ENCODE measurements at regions not wholly inside any gene's neighbourhood (a gene's known extent, or its start where the extent isn't known, plus 50 kb on each side); places are given as distances from the start of the nearest gene placed in this dataset.
A peak's percentile ranks its signal among the peaks of the same experiment; 100 is the strongest.

- no peaks in the 10 kb centered on the region for H3K27me3 ChIP-seq (replicated peaks)
- no peak overlapping the region for H3K27ac ChIP-seq
- no peak for TF ChIP-seq CTCF (IDR thresholded peaks at IDR 0.05; ENCODE audit: low read depth, low read length, missing control alignments)
- no peak for DNase-seq
- in situ Hi-C loops (cut with HindIII; ENCODE audit: low pct_ligation_motif_present, low sequenced_read_pairs) = no loop called here
- H3K36me3 ChIP-seq (replicated peaks) = no peaks in the 10 kb centered on the region
- H3K4me3 ChIP-seq (ENCODE audit: low read depth, low read length) = no peak overlapping the region
These were observed 105.2 kb upstream of the YWHAQ start for GRCh38 chr2:9736021-9736420.

GRCh38 chr2:9737053-9737875 lies 106.0 kb upstream of the TAF1B start:
- H3K27me3 ChIP-seq (replicated peaks) = no peaks in the 10 kb centered on the region
- peak; percentile 32 for TF ChIP-seq CTCF (IDR thresholded peaks at IDR 0.05; ENCODE audit: low read depth, low read length, missing control alignments)
- DNase-seq = no peak
- no peaks in the 10 kb centered on the region for H3K36me3 ChIP-seq (replicated peaks)
- no peak overlapping the region for H3K27ac ChIP-seq
- no peak overlapping the region for H3K4me3 ChIP-seq (ENCODE audit: low read depth, low read length)
- in situ Hi-C loops (cut with HindIII; ENCODE audit: low pct_ligation_motif_present, low sequenced_read_pairs) = no loop called here

- DNase-seq = no peak
- in situ Hi-C loops (cut with HindIII; ENCODE audit: low pct_ligation_motif_present, low sequenced_read_pairs) = no loop called here
- Histone ChIP-seq H3K4me3 (ENCODE audit: low read depth, low read length) (no peak overlapping the region), H3K27me3 (replicated peaks) (no peaks in the 10 kb centered on the region), H3K27ac (no peak overlapping the region), H3K36me3 (replicated peaks) (no peaks in the 10 kb centered on the region)
- TF ChIP-seq CTCF (IDR thresholded peaks at IDR 0.05; ENCODE audit: low read depth, low read length, missing control alignments) = no peak
These were observed 105.2 kb upstream of the TAF1B start for GRCh38 chr2:9738062-9738461.

- Histone ChIP-seq H3K36me3 (replicated peaks) (no peaks in the 10 kb centered on the region), H3K27ac (peak overlapping the region; percentile 19), H3K27me3 (replicated peaks) (no peaks in the 10 kb centered on the region), H3K4me3 (ENCODE audit: low read depth, low read length) (no peak overlapping the region)
- peak; percentile 17 for DNase-seq
- no peak for TF ChIP-seq CTCF (IDR thresholded peaks at IDR 0.05; ENCODE audit: low read depth, low read length, missing control alignments)
- in situ Hi-C loops (cut with HindIII; ENCODE audit: low pct_ligation_motif_present, low sequenced_read_pairs) = no loop called here
These were observed 104.5 kb upstream of the TAF1B start for GRCh38 chr2:9738535-9739496.

GRCh38 chr2:9739531-9739964 lies 103.7 kb upstream of the TAF1B start:
- in situ Hi-C loops (cut with HindIII; ENCODE audit: low pct_ligation_motif_present, low sequenced_read_pairs) = no loop called here
- no peak for DNase-seq
- Histone ChIP-seq H3K4me3 (ENCODE audit: low read depth, low read length) (peak overlapping the region; percentile 20), H3K36me3 (replicated peaks) (no peaks in the 10 kb centered on the region), H3K27me3 (replicated peaks) (no peaks in the 10 kb centered on the region), H3K27ac (no peak overlapping the region)
- no peak for TF ChIP-seq CTCF (IDR thresholded peaks at IDR 0.05; ENCODE audit: low read depth, low read length, missing control alignments)
